NCI-H748 treated with DMSO at 0.1 percent for 48 hours (cell line): ENCODE measurements at regions not wholly inside any gene's neighbourhood (a gene's known extent, or its start where the extent isn't known, plus 50 kb on each side); places are given as distances from the start of the nearest gene placed in this dataset.

Experiments
- DNase-seq: peaks from one replicate; lab custom pipeline; 2025; lab: John Stamatoyannopoulos, UW

DNA sequence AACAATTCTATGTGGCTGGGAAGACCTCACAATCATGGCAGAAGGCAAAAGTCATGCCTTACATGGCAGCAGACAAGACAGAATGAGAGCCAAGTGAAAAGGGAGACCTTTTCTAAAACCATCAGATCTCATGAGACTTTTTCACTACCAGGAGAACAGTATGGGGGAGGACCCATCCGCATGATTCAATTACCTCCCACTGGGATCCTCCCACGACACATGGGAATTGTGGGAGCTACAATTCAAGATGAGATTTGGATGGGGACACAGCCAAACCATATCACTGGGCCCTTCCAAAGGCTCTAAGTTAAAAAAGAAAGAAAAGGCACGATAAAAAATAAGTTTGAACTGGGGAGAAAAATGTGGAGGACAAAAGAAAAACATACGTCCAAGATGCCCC lies 406.9 kb upstream of the CDH4 start:
- no peak for DNase-seq

DNA sequence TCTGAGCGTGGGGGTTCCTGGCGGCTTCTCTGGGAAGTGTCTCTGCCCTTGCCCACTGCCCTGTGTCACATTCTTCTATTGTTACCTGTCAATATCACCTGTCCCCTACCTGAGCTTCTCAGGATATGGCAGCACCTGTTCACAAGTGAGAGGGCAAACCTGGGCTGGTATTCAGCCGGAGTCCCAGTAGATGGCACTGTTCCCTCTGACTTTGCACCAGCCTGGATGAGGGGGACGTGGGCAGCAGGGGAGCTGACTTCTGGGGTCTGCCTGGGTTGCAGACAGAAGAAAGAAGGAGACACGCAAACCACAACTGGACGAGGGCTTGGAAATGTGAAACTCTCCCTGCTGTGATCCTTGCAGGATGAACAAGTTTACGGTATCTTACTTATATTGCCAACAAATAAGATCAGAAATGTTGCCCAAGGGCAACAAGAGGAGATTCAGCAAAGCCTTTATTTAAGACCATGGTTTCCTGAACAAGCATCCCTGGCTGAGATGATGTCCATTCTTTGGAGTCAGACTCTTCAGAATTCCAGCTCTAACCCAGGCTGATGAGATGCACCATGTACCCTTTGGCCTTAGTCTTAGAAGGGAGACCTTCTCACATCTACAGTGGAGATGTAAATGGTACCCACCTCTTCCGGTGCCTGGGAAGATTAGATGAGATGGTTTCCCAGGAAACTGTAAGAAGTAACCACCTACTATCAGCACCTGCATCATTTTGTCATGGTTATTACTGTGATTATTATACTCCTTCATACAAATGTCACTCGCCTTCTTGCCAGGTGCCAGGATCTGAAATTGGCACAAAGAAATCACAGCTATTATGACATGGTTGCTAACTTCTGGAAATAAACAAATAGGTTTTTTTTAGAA lies 400.0 kb upstream of the CDH4 start:
- peak; percentile 7 for DNase-seq

DNA sequence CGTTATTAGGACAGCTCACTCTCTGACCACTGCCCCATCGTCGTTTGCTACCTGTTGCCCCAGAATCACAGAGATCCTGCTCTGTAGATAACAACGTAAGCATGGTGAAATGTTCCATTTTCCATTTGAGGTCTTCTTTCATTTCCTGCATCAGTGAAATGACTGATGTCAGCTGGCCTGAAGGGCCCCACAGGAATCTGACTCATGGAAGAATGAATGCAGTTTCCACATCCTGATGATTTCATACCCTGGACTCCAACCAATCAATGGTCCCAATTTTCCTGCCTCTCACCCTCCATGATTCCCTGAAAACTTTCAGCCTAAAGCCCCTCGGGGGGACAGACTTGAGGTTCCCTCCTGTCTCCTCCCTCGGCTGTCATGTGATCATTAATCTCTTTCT lies 394.4 kb upstream of the CDH4 start:
- no peak for DNase-seq

DNA sequence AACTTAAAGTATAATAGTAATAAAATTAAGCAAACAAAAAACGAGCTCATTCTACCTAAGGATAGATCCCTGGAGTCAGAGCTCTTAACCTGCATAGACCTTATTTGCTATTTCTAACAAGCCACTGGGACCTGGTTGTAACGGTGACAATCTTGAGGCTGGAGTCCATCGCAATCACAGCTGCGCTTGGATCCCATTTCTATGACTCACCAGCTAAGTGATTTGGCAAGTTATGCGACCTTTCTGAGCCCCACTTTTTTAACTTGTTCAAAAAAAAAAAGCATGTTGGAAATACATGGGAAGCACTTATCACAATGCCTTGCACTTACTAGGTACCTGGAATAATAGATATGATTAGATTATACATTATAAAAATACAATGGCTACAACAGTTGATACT lies 389.5 kb upstream of the CDH4 start:
- DNase-seq: no peak

DNA sequence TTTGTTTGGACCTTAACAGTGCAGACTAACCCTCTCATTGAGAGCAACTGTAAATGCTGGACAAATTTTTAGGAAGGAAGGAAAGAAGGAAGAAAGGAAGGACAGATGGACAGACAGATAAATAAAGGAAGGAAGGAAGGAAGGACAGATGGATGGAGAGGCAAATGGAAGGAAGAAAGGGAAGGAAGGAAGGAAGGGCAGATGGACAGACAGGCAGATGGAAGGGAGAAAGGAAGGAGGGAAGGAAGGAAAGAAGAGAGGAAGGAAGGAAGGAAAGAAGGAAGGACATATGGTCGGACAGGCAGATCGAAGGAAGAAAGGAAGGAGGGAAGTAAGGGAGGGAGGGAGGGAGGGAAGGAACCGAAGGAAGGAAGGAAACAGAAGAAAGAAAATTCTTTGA lies 388.5 kb upstream of the CDH4 start:
- no peak for DNase-seq

DNA sequence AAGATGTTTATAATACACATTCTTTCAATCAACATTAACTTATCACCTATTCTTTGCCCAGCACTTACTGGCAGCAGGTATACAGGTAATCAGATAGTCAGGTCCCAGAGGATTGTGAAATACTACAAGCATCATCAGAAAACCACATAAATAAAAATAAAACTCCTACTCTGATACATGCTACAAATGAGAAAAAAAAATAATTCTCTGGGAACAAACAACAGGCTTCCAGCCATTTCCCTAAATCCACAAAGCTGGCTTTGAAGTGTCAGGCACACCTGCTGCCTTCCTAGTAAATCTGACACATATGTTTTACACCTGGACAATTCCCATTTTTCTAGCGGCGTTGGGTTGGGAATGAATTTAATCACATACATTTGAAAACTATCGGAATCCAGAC lies 384.5 kb upstream of the CDH4 start:
- no peak for DNase-seq

DNA sequence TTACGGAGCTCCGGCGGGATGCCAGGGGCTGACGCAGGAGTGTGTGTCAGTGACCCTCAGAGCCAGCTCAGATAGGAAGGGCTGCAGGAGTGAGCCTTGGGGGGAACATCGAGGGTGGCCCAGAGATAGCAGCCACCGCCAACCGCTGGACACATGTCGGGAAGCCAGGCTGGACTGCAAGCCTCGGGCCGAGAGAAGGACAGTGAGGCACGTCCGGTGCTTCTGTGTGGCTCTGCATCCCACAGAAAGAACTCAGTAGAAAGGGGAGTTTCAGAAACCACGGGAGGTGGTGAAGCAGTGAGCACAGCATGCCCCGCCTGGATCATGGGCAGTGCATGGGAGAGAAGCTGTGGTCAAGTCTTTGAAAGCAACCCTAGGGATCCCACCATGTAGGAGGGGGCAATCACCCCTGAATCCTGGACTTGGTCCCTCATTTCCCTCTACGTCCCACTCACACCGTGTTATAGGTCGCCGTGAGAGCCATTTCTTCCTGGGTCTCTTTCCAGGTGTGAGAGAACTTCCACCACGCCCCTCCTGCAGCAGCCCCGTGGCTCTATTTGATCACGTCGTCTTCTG lies 383.7 kb upstream of the CDH4 start:
- DNase-seq: no peak

DNA sequence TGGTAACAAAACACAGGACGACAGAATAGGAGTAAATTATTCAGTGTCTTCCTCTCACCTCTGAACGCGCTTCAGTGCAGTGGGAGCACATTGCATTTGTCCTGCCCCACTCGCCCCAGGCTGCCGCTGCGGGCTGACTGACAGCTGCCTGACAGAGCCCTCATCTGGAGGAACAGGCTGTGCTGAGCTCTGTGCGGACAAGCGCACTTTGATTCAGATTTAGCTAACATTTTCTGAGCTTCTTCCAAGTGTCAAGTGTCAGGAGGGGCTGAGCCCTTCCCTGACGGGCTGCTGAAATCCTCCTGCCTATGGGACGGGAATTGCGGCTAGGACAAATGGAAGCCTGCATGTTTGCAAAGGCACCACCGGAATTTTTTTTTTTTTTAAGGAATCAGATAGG lies 383.0 kb upstream of the CDH4 start:
- DNase-seq: no peak

DNA sequence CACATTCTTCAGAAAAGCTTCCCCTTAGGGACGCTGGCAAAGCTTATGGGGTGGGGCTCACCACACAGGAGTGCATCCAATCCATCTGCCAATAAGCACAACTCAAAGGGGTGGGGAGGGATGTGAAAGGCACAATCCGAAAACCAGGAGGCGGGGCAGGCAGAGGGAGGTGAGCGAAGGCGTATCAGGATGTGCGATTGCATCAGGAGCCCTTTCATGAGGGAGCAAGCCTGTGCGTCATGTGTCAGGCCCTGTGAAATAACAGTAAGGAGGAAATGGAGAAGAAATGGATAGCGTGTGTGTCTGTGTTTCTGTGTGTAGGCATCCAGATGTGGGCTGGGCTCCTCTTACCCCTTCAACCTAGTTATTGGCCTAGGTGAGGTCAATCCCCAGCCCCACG lies 382.4 kb upstream of the CDH4 start:
- DNase-seq: no peak

DNA sequence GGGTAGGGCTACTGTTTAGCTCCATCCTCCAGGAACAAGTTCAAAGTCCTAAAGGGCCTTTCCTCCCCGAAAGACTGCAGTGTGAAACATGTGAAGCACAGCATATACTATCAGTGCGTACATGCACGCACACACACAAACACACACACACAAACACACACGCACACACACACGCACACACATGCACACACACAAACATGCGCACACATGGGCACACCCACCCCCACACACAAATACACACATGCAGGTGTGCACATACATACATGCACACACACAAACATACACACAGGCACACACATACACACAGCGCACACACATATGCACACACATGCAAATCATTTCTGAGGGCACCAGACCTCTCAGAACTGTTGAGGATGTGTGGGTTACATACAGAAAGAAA lies 382.0 kb upstream of the CDH4 start:
- DNase-seq: no peak

DNA sequence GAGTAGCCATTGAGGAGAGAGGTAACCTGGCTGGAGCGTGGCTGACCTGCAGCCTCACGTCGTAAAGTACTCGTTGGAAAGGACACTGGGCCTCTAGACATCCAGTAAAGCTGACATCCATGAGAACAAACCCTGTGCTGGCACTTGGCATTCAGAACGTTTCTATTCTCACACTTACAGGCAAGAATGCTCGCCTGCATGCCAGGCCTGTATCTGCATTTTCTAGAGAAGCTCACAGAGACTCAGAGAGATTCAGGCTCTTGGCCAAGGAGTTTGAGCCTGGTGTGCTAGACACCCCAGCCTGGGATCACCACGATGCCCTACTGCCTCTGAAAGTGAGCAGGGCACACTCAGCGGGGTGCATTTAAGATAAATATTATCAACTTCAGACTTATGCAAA lies 379.8 kb upstream of the CDH4 start:
- no peak for DNase-seq

DNA sequence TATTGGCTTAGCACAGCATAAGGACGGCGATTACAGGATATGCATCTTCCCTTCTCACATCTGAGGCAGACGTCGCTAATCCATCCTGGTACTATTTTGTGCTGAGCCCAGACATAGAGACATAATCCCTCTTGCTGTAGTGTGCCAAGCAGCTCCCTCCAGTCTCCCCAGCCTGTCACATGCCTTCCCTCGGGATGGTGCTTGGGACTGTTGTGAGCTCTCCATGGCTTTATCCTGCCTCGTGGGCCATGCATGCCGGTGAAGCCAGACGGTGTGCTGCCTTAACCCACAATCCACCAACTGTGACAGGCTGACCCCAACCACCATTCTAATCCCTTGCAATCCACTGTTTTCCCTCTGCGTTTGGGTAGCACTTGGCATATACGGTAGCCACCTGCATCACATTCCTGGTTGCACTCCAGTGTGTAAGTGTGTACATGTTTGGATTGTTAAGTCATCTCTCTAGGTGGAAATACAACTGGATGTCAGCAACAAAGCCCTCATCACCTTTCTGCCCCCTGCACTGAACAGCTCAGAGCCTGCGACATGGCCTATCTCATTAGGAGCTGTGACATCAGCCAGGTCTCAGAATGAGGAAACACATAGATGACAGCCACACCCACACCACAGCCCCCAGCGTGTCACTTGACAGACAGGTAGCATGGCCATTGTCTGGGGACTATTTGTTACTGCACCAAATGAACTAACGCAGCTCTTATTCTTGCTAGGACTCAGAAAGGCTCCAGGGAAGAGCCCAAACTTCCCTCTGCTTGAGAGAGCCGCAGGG lies 374.8 kb upstream of the CDH4 start:
- no peak for DNase-seq

DNA sequence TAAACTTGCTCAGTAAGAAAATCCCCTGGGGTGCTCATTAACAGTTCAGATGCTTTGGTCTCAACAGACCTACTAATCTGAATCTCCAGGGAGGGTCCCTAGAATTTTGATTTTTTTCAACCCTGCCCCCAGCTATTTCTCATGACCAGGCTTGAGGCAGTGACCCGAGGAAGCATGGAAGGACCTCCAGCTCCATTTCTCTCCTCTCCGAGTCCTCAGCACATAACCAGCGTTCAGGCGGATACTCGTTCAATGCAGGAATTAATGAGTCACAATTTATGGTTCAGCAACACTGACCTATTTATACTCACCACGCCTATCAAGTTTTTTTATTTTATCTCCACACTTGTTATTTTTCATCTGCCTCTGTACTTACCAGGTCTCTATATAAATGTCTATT lies 369.2 kb upstream of the CDH4 start:
- no peak for DNase-seq

DNA sequence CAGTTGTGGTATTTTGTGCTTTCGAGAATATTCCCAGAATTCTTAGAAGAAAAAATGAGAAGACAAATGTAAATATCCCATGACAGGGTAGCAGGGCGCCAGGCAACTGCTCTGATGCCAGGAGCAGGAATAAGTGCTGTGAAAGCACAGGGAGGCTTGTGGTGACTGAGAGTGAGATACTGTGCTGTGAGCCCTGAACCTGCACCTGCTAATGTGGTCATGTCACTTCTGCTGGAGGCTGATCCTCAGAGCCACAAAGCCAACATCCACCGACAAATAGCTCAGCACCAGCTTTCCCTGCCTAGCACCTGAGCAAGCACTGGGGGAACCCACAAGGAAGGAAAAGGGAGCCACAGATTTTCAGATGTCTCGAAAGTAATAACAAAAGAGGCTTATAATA lies 368.6 kb upstream of the CDH4 start:
- DNase-seq: no peak

DNA sequence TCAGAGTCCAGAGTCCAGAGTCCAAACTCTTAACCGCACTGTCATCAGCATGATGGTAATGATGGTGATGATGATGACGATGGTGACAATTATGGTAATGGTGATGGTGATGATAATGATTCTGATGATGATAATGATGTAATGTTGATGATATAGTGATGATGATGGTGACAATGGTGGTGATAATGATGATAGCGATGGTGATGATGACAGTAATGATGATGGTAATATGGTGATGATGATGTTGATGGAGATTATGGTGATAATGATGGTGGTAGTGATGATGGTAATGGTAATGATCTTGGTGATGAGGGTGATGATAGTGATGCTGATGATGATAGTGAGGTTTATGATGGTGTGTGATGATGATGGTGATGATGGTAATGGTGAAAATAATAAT lies 367.8 kb upstream of the CDH4 start:
- no peak for DNase-seq

DNA sequence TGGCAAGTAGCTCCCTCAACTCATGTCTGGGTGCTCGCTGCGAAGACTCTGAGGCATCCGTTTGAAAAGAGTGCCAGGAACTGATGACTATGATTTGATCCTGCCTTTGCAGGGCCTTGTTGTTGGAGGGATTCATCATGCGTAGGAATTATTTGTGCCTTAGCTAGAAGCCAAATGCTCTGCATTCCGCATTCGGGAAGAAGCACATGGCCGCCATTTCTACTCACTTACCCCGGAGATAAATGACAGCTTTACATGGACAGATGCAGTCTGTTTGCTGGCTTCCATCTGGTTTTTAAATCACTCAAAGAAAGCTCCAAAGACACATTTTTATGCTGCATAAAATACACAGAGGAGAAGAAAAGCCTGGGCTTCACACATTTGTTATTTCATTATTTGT lies 363.3 kb upstream of the CDH4 start:
- no peak for DNase-seq

DNA sequence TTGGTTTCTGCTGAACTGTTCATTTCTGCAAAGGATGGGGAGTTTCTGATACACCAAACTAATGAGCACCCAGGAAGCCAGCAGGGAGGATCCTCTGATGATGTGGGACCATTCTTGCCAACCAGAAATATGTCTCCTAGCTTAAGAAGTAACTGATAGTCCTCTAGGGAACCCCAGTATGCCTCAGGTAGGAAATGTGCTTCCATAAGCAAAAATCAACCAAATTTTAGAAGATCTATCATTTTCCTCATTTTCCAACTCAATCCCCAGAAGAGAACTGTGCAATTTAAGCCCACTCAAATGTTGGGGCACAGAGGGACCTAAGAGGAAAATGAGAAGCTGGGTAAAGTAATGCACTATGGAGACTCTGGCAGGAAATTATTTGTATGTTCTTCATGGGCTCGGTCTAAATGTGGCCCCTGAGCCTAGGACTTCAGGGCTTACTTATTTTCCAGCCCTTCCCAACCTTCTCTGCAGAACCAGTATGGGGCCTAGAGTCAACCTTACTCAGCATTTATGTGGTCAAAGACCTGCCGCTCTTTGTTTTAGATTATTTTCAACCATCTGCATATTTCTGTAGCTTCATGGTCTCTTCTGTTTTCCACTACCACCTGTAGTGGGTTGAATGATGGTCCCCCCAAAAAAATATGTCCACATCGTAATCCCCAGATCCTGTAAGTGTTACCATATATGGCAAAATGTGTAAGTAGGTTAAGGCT lies 359.8 kb upstream of the CDH4 start:
- no peak for DNase-seq

DNA sequence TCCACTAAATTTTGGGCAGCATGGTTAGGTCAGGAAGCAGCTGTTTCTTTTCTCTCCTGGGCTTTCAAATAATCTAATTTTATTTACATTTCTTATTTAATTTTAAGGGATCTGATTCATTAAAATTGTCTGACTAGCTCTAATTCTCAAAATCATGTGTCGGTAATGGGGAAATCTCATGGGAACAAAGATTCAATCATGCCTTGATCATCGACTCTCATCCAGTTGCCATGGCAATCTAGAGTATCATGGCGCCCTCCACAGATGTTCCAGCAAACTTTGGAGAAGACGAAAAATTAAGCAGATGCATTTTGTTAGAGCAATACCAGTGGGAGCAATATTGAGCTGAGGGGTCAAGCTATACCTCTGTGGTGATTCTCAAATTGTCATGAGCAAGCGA lies 358.0 kb upstream of the CDH4 start:
- DNase-seq: no peak

DNA sequence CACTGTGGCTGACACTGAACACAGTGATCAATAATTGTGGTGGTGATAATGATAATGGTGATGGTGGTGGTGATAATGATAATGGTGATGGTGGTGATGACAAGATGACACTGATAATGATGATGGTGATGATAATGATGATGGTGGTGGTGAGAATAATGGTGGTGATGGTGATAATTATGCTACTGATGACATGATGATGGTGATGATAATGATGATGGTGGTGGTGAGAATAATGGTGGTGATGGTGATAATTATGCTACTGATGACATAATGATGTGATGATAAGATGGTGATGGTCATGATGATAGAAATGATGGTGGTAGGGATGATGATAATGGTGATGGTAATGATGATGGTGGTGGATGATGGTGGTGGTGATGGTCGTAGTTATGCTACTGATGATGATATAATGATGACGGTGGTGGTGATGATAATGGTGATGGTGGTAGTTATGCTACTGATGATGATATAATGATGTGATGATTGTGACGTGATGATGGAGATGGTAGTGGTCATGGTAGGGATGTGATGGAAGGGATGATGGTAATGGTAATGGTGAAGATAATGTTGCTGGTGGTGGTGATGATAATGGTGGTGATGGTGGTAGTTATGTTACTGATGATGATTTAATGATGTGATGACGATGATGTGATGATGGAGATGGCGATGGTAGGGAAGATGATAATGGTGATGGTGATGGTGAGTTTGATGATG lies 356.5 kb upstream of the CDH4 start:
- no peak for DNase-seq

DNA sequence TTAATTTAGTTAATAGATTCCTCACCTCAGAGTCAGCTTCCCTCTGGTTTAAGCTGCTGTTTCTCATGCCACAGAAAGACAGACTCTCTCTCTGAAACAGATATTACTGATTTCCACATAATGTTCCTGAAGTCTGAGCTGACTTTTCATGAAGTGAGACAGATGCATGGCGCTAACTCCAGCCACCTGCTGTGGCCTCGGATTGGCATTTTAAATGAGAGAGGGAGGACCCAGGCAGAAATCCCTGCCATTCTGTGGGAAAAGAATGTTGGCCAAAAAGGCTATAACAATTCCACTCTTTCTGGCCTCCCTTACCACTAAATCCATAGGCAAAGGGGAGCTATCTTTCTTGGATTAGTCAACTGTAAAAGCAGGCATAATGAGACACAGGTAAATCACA lies 354.1 kb upstream of the CDH4 start:
- no peak for DNase-seq

DNA sequence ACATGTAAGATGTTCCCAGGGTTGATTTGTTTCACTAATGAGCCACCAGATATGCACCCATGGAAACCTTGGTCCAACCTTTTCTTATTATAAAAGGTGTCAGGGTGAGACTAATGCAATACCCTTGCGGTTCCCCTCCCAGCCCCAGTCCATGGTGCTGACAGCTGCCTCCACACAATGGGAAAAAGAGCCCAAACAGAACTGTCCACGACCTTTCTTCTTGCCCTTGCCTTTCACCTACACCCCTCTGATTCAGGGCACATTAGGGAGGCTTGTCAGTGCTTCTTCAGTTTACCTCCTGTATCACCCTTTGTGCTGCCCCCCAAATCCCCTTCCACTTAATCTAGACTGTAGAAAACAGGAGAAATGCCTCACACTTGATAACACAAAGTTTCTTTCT lies 352.7 kb upstream of the CDH4 start:
- no peak for DNase-seq

DNA sequence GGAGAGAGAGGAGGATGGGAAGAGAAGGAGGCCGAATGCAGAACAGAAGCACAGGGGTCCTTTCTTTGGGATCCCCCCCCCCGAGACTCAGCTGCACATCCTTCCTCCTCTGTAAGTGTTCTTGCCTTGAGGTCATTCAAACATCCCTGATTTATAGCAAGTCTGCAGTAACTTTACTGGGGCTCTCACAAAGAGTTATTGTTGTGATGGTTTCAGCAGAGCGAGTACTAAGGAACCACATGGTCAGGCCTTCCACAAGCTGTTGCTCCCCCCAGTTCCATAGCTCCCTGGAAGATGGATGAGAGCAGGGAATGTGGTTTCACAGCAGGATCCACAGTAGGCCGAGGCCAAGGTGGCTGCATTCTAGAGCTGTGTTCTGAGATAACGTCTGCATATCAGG lies 351.4 kb upstream of the CDH4 start:
- DNase-seq: no peak
